ENCODE measurements at regions not wholly inside any gene's neighbourhood (a gene's known extent, or its start where the extent isn't known, plus 50 kb on each side); places are given as distances from the start of the nearest gene placed in this dataset.
"Not testable (repeated sequence)": the region's sequence is repeated elsewhere in the genome, so short reads cannot be mapped to it uniquely, and the experiment has no call there.

GRCh38 chrX:40368611-40369061 lies 212.1 kb upstream of the ATP6AP2 start:
- no peaks in the 10 kb centered on the region for H3F3A ChIP-seq (replicated peaks; ENCODE audit: insufficient read depth)
- ChIA-PET POLR2A (no interaction called here), CTCF (no interaction called here)
- H2AFZ ChIP-seq (ENCODE audit: low read depth), result no peak overlapping the region
- 14% methylated on average over 6 of the region's 6 CpGs for WGBS (ENCODE audit: low lambda C conversion rate)
- H4K20me1 ChIP-seq (ENCODE audit: insufficient read depth), result no peaks in the 10 kb centered on the region
- H3K27ac ChIP-seq (ENCODE audit: low read depth in 2 of 2, low read length in 1 of 2), result no peak overlapping the region
- no peaks in the 10 kb centered on the region for H3K79me2 ChIP-seq (ENCODE audit: insufficient read depth)
- H3K4me1 ChIP-seq (ENCODE audit: control insufficient read depth in 1 of 2, insufficient read depth in 2 of 2, low read depth in 1 of 2, low read length in 1 of 2), result no peaks in the 10 kb centered on the region
- H3K27me3 ChIP-seq (ENCODE audit: insufficient read depth), result no peaks in the 10 kb centered on the region; the same call in 1 of the 2 replicates
- H3K4me2 ChIP-seq, result no peak overlapping the region
- no peak overlapping the region for H3K4me3 ChIP-seq (ENCODE audit: low read depth in 2 of 2, low read length in 1 of 2)
- no peak for DNase-seq
- TF ChIP-seq RXRA (IDR thresholded peaks at IDR 0.05; ENCODE audit: borderline replicate concordance, low read depth) (no peak), FOXJ3 (CRISPR knock-in tag; IDR thresholded peaks at IDR 0.05) (no peak), POLR2AphosphoS5 (IDR thresholded peaks at IDR 0.05; ENCODE audit: low read depth, low read length) (no peak), FOSL2 (IDR thresholded peaks at IDR 0.05; ENCODE audit: borderline replicate concordance, low read depth) (no peak), NFIC (IDR thresholded peaks at IDR 0.05; ENCODE audit: borderline replicate concordance) (no peak), PBX3 (IDR thresholded peaks at IDR 0.05) (no peak), ELF1 (IDR thresholded peaks at IDR 0.05) (no peak), FOXM1 (IDR thresholded peaks at IDR 0.05; ENCODE audit: low read depth) (no peak), RAD21 (IDR thresholded peaks at IDR 0.05; ENCODE audit: low read length) (no peak)
- TF ChIP-seq, protein P1, sequence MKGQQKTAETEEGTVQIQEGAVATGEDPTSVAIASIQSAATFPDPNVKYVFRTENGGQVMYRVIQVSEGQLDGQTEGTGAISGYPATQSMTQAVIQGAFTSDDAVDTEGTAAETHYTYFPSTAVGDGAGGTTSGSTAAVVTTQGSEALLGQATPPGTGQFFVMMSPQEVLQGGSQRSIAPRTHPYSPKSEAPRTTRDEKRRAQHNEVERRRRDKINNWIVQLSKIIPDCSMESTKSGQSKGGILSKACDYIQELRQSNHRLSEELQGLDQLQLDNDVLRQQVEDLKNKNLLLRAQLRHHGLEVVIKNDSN (IDR thresholded peaks at IDR 0.05; ENCODE audit: borderline replicate concordance, low read depth), result no peak
- no peak overlapping the region for H3K9ac ChIP-seq
- H3K9me2 ChIP-seq, result no peaks in the 10 kb centered on the region
- no peaks in the 10 kb centered on the region for H3K9me3 ChIP-seq
- H3K36me3 ChIP-seq (replicated peaks in 1 of 2; ENCODE audit: control insufficient read depth in 1 of 2, insufficient read depth in 2 of 2, low read length in 1 of 2), result no peaks in the 10 kb centered on the region

- no peak overlapping the region for H3K9ac ChIP-seq
- 20% methylated on average over 3 of the region's 3 CpGs for WGBS (ENCODE audit: low lambda C conversion rate)
- no peaks in the 10 kb centered on the region for H3K36me3 ChIP-seq (replicated peaks in 1 of 2; ENCODE audit: control insufficient read depth in 1 of 2, insufficient read depth in 2 of 2, low read length in 1 of 2)
- no peak overlapping the region for H3K4me3 ChIP-seq (ENCODE audit: low read depth in 2 of 2, low read length in 1 of 2)
- CTCF ChIA-PET, result no interaction called here
- no peak overlapping the region for H2AFZ ChIP-seq (ENCODE audit: low read depth)
- H3F3A ChIP-seq (replicated peaks; ENCODE audit: insufficient read depth), result no peaks in the 10 kb centered on the region
- no peaks in the 10 kb centered on the region for H3K79me2 ChIP-seq (ENCODE audit: insufficient read depth)
- H3K4me1 ChIP-seq (ENCODE audit: control insufficient read depth in 1 of 2, insufficient read depth in 2 of 2, low read depth in 1 of 2, low read length in 1 of 2), result no peaks in the 10 kb centered on the region
- no peaks in the 10 kb centered on the region for H3K9me3 ChIP-seq
- H4K20me1 ChIP-seq (ENCODE audit: insufficient read depth), result no peaks in the 10 kb centered on the region
- H3K4me2 ChIP-seq, result no peak overlapping the region
- POLR2A ChIA-PET, result no interaction called here
- TF ChIP-seq GABPA (IDR thresholded peaks at IDR 0.05; ENCODE audit: low read depth), result no peak
- no peaks in the 10 kb centered on the region for H3K9me2 ChIP-seq
- peaks cover 2% of the 10 kb centered on the region; the same call in 1 of the 2 replicates for H3K27me3 ChIP-seq (ENCODE audit: insufficient read depth)
- DNase-seq, result no peak
- no peak overlapping the region for H3K27ac ChIP-seq (ENCODE audit: low read depth in 2 of 2, low read length in 1 of 2)
These were observed 214.1 kb upstream of the ATP6AP2 start for GRCh38 chrX:40366661-40367060.

DNA sequence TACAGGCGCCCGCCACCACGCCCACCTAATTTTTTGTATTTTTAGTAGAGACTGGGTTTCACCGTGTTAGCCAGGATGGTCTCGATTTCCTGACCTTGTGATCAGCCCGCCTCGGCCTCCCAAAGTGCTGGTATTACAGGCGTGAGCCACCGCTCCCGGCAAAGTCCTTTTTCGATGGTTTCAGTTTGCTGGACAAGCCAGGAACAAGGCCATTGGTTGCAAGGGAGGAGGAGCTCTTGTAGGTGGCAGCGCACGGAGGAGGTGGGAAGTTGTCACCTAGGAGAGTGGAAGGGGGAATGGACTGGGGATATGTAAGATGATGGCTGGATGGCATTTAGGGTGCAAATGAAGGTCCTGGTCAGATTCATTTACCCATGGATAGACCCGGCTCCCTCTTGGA lies 218.5 kb upstream of the ATP6AP2 start:
- H3K9me3 ChIP-seq; H3F3A ChIP-seq (replicated peaks; ENCODE audit: insufficient read depth); H3K9ac ChIP-seq; H3K9me2 ChIP-seq; H3K4me2 ChIP-seq; DNase-seq; H3K27ac ChIP-seq (ENCODE audit: low read depth in 2 of 2, low read length in 1 of 2); H3K79me2 ChIP-seq (ENCODE audit: insufficient read depth); POLR2A ChIA-PET; H3K4me3 ChIP-seq (ENCODE audit: low read depth in 2 of 2, low read length in 1 of 2); H3K36me3 ChIP-seq (replicated peaks in 1 of 2; ENCODE audit: control insufficient read depth in 1 of 2, insufficient read depth in 2 of 2, low read length in 1 of 2); CTCF ChIA-PET; H4K20me1 ChIP-seq (ENCODE audit: insufficient read depth); H3K4me1 ChIP-seq (ENCODE audit: control insufficient read depth in 1 of 2, insufficient read depth in 2 of 2, low read depth in 1 of 2, low read length in 1 of 2); H2AFZ ChIP-seq (ENCODE audit: low read depth): not testable (repeated sequence)
- H3K27me3 ChIP-seq (ENCODE audit: insufficient read depth), result peaks cover 25% of the 10 kb centered on the region; the same call in 1 of the 2 replicates
- 39% methylated on average over 14 of the region's 14 CpGs for WGBS (ENCODE audit: low lambda C conversion rate)

Data from SK-N-SH (cell line).